Adrenal gland (tissue), 5 donors: ENCODE measurements at regions not wholly inside any gene's neighbourhood (a gene's known extent, or its start where the extent isn't known, plus 50 kb on each side); places are given as distances from the start of the nearest gene placed in this dataset.

Experiments used
- POLR2A ChIP-seq, 2 donors: fragments of 450-650 bp; IDR thresholded peaks; one replicate each; pipeline ENCODE4 v1.6.1; 2017; ENCODE audit warnings: antibody characterized with exemption in 2 of 2, mild to moderate bottlenecking in 2 of 2, moderate library complexity in 1 of 2
- TF ChIP-seq, protein P1 (sequence below), 6 experiments: fragments of 450-650 bp in 4 of 6; fragments of 200-600 bp in 2 of 6; sonication (generic) in 1 of 6; IDR thresholded peaks; 1 replicate in 5 of 6; 2 replicates in 1 of 6; pipeline versions ENCODE4 v1.5.1 to v1.8.0; 2016 to 2021; ENCODE audit warnings: antibody characterized with exemption in 6 of 6, mild to moderate bottlenecking in 2 of 6, moderate library complexity in 1 of 6
- donor health status: DM: no; HTN: no; CAD: no.

DNA sequence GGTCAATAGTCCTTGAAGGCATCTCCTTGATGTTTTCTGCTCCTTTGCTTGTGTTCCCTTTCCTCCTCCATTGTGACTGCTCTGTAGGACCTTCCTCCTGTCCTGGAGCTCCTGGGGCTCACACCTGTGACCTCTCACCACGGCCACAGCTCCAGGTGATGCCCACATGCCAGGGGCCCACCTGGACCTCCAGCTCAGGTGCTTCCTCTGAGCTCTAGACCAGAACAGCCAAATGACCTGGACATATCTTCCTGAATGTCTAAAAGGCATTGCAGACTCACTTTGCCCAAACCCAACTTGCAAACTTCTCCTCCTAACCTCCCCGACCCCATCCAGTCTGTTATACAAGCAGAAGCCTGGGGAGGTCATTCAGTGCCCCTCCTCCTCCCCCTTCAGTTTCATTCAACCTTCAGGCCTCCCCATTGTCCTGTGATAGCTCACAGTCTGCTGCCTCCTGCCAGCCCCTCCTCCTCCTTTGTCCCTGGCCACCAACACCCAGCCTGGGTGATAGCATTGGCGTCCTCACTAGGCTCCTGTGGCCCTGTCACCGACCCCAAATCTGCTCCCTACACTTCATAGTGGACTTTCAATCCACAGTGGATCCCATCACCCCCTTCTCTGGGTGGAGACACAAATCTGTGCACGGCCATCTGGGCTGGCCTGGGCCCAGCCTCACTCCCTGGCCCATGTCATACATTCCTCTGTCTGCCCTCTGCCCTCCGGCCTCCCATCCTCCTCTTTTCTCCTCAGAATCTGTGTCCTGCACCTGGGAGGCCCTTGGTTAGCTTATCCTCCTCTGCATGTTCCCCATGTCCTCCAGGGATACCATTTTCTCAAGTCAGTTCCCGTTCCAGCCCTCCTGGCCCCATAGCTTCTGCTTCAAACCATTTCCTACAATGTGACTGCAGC lies 310.4 kb upstream of the HDAC4 start:
- TF ChIP-seq, protein P1, sequence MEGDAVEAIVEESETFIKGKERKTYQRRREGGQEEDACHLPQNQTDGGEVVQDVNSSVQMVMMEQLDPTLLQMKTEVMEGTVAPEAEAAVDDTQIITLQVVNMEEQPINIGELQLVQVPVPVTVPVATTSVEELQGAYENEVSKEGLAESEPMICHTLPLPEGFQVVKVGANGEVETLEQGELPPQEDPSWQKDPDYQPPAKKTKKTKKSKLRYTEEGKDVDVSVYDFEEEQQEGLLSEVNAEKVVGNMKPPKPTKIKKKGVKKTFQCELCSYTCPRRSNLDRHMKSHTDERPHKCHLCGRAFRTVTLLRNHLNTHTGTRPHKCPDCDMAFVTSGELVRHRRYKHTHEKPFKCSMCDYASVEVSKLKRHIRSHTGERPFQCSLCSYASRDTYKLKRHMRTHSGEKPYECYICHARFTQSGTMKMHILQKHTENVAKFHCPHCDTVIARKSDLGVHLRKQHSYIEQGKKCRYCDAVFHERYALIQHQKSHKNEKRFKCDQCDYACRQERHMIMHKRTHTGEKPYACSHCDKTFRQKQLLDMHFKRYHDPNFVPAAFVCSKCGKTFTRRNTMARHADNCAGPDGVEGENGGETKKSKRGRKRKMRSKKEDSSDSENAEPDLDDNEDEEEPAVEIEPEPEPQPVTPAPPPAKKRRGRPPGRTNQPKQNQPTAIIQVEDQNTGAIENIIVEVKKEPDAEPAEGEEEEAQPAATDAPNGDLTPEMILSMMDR (IDR thresholded peaks at IDR 0.05), result no peak
- TF ChIP-seq POLR2A (IDR thresholded peaks at IDR 0.05), result no peak
